MM.1S (cell line): ENCODE measurements at regions not wholly inside any gene's neighbourhood (a gene's known extent, or its start where the extent isn't known, plus 50 kb on each side); places are given as distances from the start of the nearest gene placed in this dataset.

Source experiments
- EZH2 ChIP-seq: fragments of 300-600 bp; sonication (generic); optimal IDR thresholded peaks from 2 replicates; pipeline ENCODE3; 2017; ENCODE audit warnings: low read depth, mild to moderate bottlenecking, antibody characterized with exemption, low read length, mixed read lengths
- TF ChIP-seq, protein P1 (sequence below): fragments of 300-600 bp; sonication (generic); IDR thresholded peaks from 2 replicates; pipeline ENCODE4 v1.5.1; 2016; ENCODE audit warnings: antibody characterized with exemption, low read length, mixed read lengths

DNA sequence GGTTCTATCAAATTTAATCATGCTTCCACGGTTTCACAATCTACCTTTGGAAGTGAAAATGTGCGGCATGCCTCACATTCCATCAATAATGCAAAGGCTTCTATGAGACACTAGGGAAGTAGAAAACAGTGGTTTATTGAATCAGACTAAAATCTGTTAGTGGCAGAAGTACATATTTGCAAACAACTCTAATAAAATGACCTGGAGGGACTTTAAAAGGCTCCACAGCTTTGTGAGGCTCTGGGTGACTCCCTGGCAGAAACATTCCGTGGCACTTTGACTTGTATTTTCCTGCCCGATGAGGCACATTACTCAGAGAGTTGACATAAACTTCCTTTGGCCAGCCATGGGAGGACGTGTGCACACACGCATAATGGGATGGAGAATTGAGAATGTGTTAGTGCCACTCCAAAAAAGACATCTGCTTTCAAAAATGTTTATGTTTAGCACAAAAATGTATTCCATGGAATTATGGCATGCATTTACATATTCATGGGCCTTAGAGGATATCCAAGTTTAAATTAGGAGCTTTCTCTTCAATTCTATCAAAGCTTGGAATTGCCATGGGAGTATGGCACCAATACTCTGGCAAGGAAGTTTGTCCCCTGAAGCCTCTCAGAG is 60.0 kb upstream of the SSX2IP start:
- no peak for TF ChIP-seq EZH2
- TF ChIP-seq, protein P1, sequence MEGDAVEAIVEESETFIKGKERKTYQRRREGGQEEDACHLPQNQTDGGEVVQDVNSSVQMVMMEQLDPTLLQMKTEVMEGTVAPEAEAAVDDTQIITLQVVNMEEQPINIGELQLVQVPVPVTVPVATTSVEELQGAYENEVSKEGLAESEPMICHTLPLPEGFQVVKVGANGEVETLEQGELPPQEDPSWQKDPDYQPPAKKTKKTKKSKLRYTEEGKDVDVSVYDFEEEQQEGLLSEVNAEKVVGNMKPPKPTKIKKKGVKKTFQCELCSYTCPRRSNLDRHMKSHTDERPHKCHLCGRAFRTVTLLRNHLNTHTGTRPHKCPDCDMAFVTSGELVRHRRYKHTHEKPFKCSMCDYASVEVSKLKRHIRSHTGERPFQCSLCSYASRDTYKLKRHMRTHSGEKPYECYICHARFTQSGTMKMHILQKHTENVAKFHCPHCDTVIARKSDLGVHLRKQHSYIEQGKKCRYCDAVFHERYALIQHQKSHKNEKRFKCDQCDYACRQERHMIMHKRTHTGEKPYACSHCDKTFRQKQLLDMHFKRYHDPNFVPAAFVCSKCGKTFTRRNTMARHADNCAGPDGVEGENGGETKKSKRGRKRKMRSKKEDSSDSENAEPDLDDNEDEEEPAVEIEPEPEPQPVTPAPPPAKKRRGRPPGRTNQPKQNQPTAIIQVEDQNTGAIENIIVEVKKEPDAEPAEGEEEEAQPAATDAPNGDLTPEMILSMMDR = no peak
